Sigmoid colon (tissue), 6 donors: ENCODE measurements at regions not wholly inside any gene's neighbourhood (a gene's known extent, or its start where the extent isn't known, plus 50 kb on each side); places are given as distances from the start of the nearest gene placed in this dataset.
A peak's percentile ranks its signal among the peaks of the same experiment; 100 is the strongest.

Source experiments
- DNase-seq: peaks from one replicate; pipeline ENCODE4 v3.0.0-alpha.2; 2019
- H3K27ac ChIP-seq, 4 donors: fragments of 200-600 bp; sonication (generic); one replicate each; pipeline ENCODE4 v1.5.1; 2016 to 2019; ENCODE audit warnings: mild to moderate bottlenecking in 1 of 4
- H3K27me3 ChIP-seq, 3 donors: fragments of 200-600 bp; sonication (generic); one replicate each; pipeline ENCODE4 v1.5.1; 2019; ENCODE audit warnings: mild to moderate bottlenecking in 1 of 3
- H3K36me3 ChIP-seq, 4 donors: fragments of 200-600 bp; sonication (generic); one replicate each; pipeline ENCODE4 v1.5.1; 2016 to 2019
- H3K4me1 ChIP-seq, 4 donors: fragments of 200-600 bp; sonication (generic); one replicate each; pipeline ENCODE4 v1.5.1; 2017 to 2019
- H3K4me3 ChIP-seq, 4 donors: fragments of 200-600 bp; sonication (generic); one replicate each; pipeline ENCODE4 v1.5.1; 2017 to 2019; ENCODE audit warnings: mild to moderate bottlenecking in 2 of 4, moderate library complexity in 1 of 4
- H3K9me3 ChIP-seq, 4 donors: fragments of 200-600 bp in 3 of 4; sonication (generic) in 3 of 4; one replicate each; pipeline versions ENCODE4 v1.5.1 to v1.6.1; 2013 to 2019
- CTCF ChIP-seq, 4 experiments: fragments of 450-650 bp in 3 of 4; fragments of 200-600 bp in 1 of 4; IDR thresholded peaks; one replicate each; pipeline ENCODE4 v1.5.1; 2016 to 2019; ENCODE audit warnings: antibody characterized with exemption in 4 of 4, mild to moderate bottlenecking in 3 of 4, moderate library complexity in 2 of 4
- EP300 ChIP-seq, 4 donors: sonication (generic); formaldehyde crosslinking; IDR thresholded peaks; one replicate each; pipeline ENCODE4 v1.6.1; 2017; ENCODE audit warnings: antibody characterized with exemption in 4 of 4
- POLR2A ChIP-seq, 2 donors: fragments of 450-650 bp; IDR thresholded peaks; one replicate each; pipeline ENCODE4 v1.6.1; 2016; ENCODE audit warnings: antibody characterized with exemption in 2 of 2, mild to moderate bottlenecking in 2 of 2, moderate library complexity in 2 of 2
- POLR2AphosphoS5 ChIP-seq, 4 donors: sonication (generic); formaldehyde crosslinking; IDR thresholded peaks; one replicate each; pipeline ENCODE4 v1.6.1; 2017; ENCODE audit warnings: antibody characterized with exemption in 4 of 4
- WGBS, 2 donors: extraction: QIAGEN DNeasy Blood & Tissue Kit; methylation state at CpG; one replicate each; pipeline ENCODE4 v1.1.7; 2013; 5-methylcytosine and 5-hydroxymethylcytosine counted together
- intact Hi-C: fragments of 100-400 bp; cut with DNase I; formaldehyde crosslinking; loops from one replicate; pipeline ENCODE4 v1.15.1; 2023
- donor health status: healthy with polysubstance abuse.
- donor health status: healthy.

- H3K36me3 ChIP-seq, result no peaks in the 10 kb centered on the region
These were observed 427.7 kb upstream of the THBS1 start for GRCh38 chr15:39153058-39153714.

GRCh38 chr15:39153716-39154115 is 427.2 kb upstream of the THBS1 start:
- Histone ChIP-seq H3K36me3 (no peaks in the 10 kb centered on the region), H3K27ac (peak overlapping the region in 2 of 4 donors; percentile 54 to 64), H3K4me1 (peaks cover 0 to 35% (median 19%) of the 10 kb centered on the region in 4 donors), H3K9me3 (no peaks in the 10 kb centered on the region), H3K4me3 (no peak overlapping the region), H3K27me3 (no peaks in the 10 kb centered on the region)
- intact Hi-C loops, result no loop called here
- WGBS, 2 donors, result 51 to 66% methylated on average over 2 of the region's 2 CpGs
- TF ChIP-seq POLR2A (IDR thresholded peaks at IDR 0.05), result no peak
- TF ChIP-seq POLR2AphosphoS5 (IDR thresholded peaks at IDR 0.05), result peak in 1 of 4 donors; percentile 3
- no peak for DNase-seq

More at GRCh38 chr15:39153058-39153714, 427.7 kb upstream of the THBS1 start:
- 87 to 90% methylated on average over 1 of the region's 1 CpG for WGBS, 2 donors
- no peak for DNase-seq
- H3K9me3 ChIP-seq, result no peaks in the 10 kb centered on the region
- no peaks in the 10 kb centered on the region for H3K27me3 ChIP-seq
- H3K27ac ChIP-seq, result peak overlapping the region in 2 of 4 donors; percentile 54 to 64
- no peak for TF ChIP-seq POLR2AphosphoS5 (IDR thresholded peaks at IDR 0.05)
- TF ChIP-seq CTCF (IDR thresholded peaks at IDR 0.05), result no peak
- no peak for TF ChIP-seq EP300 (IDR thresholded peaks at IDR 0.05)
- TF ChIP-seq POLR2A (IDR thresholded peaks at IDR 0.05), result no peak
- H3K4me3 ChIP-seq, result no peak overlapping the region
- intact Hi-C loops, result no loop called here
- H3K4me1 ChIP-seq, result peaks cover 0 to 35% (median 19%) of the 10 kb centered on the region in 4 donors

- intact Hi-C loops, result no loop called here
- TF ChIP-seq EP300 (IDR thresholded peaks at IDR 0.05), result no peak
- TF ChIP-seq CTCF (IDR thresholded peaks at IDR 0.05), result peak in 3 of 4 experiments; percentile 35 to 46 (median 43)
- Histone ChIP-seq H3K27me3 (no peaks in the 10 kb centered on the region), H3K9me3 (no peaks in the 10 kb centered on the region), H3K36me3 (no peaks in the 10 kb centered on the region), H3K27ac (peak overlapping the region in 3 of 4 donors; percentile 22 to 64 (median 54)), H3K4me1 (peaks cover 0 to 35% (median 19%) of the 10 kb centered on the region in 4 donors), H3K4me3 (no peak overlapping the region)
- no peak for DNase-seq
These were observed 426.6 kb upstream of the THBS1 start for GRCh38 chr15:39154227-39154638.

- no peak for TF ChIP-seq POLR2A (IDR thresholded peaks at IDR 0.05)
- no peak for TF ChIP-seq POLR2AphosphoS5 (IDR thresholded peaks at IDR 0.05)
- no peak for TF ChIP-seq CTCF (IDR thresholded peaks at IDR 0.05)
- no peak for TF ChIP-seq EP300 (IDR thresholded peaks at IDR 0.05)
- Histone ChIP-seq H3K9me3 (no peaks in the 10 kb centered on the region), H3K27ac (peak overlapping the region; percentile 21 to 64 (median 38)), H3K4me3 (no peak overlapping the region), H3K27me3 (no peaks in the 10 kb centered on the region), H3K4me1 (peaks cover 0 to 35% (median 21%) of the 10 kb centered on the region in 4 donors), H3K36me3 (no peaks in the 10 kb centered on the region)
- 79 to 85% methylated on average over 4 of the region's 4 CpGs for WGBS, 2 donors
- intact Hi-C loops, result no loop called here
- no peak for DNase-seq
These were observed 426.1 kb upstream of the THBS1 start for GRCh38 chr15:39154776-39155175.

GRCh38 chr15:39156166-39156565 is 424.7 kb upstream of the THBS1 start:
- WGBS, 2 donors, result 74 to 88% methylated on average over 1 of the region's 1 CpG
- DNase-seq, result no peak
- no peaks in the 10 kb centered on the region for H3K27me3 ChIP-seq
- H3K27ac ChIP-seq, result peak overlapping the region in 3 of 4 donors; percentile 23 to 47 (median 33)
- no peaks in the 10 kb centered on the region for H3K9me3 ChIP-seq
- TF ChIP-seq POLR2A (IDR thresholded peaks at IDR 0.05) (no peak), CTCF (IDR thresholded peaks at IDR 0.05) (no peak), POLR2AphosphoS5 (IDR thresholded peaks at IDR 0.05) (no peak), EP300 (IDR thresholded peaks at IDR 0.05) (no peak)
- H3K4me3 ChIP-seq, result no peak overlapping the region
- no peaks in the 10 kb centered on the region for H3K36me3 ChIP-seq
- peaks cover 0 to 34% (median 22%) of the 10 kb centered on the region in 4 donors for H3K4me1 ChIP-seq
- intact Hi-C loops, result no loop called here
